GM18520 (cell line): ENCODE measurements at regions not wholly inside any gene's neighbourhood (a gene's known extent, or its start where the extent isn't known, plus 50 kb on each side); places are given as distances from the start of the nearest gene placed in this dataset.

Experiments used
- ATAC-seq: cut with Tn5 transposase; IDR thresholded peaks from one replicate; pipeline ENCODE4 v1.9.1; 2021; ENCODE audit not compliant: unreplicated experiment

GRCh38 chr3:153311541-153311940 lies 149.5 kb downstream of the RAP2B start:
- ATAC-seq, result no peak

GRCh38 chr3:153313302-153313965 lies 151.4 kb downstream of the RAP2B start:
- no peak for ATAC-seq

DNA sequence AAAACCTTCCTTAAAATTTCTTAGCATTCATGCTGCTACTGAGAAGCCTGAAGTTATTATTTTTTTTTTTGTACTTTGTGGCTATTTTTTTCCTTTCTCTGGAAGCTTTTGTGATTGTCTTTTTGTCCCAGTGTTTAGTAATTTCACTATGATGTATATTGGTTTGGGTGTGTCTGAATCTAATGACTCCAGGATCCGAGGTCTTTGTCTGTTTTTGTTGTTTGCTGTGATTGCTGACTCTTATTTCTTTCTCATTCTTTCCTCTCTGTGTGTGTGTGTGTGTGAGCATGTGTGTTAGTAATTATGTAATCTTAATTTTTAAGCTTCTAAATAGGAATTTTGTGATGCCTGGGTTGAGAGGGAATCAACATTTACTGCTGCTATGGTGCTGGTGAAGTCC lies 152.0 kb downstream of the RAP2B start:
- ATAC-seq, result no peak

- ATAC-seq, result no peak
Observed at GRCh38 chr3:153315781-153316180, 153.8 kb downstream of the RAP2B start.

DNA sequence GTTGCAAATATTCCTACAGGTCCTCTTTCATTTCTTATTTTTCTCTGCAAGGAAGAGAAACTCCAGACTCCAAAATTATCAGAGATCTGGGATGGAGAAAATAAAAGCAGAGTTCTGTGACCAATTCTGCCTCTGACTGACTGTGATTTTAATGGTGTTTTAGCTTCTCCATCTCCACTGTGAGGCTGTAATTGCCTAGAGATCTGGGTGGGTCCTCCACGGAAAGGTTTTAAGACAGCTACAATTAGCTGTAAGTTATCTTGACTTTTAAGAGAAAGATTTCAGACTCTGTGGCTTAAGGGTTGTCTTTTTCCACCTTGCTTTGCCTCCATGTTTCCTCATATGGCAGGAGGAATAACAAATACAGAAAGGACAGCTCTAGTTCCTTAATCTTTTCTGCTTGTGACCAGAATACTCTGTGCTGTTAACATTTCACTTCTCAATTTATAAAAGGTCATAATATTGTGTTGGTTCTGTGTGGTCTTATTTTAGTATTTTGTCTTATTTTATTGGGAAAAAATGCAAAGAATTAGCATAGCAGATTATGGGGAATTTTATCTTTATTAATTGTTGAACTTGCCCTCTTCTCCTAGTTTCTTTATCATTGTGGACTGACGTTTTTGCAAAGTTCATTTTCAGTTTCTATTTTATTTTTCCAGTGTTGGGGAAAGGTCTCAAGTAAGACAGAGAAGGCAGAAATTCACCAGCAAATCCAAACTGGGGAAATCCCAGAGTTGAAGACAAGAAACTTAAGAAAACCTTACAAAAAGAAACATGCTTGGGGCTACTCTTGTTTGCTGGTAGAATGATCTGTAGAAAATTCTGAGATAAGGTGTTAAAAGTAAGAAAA lies 157.9 kb downstream of the RAP2B start:
- ATAC-seq, result no peak

- no peak for ATAC-seq
Observed at GRCh38 chr3:153320585-153321128, 158.6 kb downstream of the RAP2B start.

DNA sequence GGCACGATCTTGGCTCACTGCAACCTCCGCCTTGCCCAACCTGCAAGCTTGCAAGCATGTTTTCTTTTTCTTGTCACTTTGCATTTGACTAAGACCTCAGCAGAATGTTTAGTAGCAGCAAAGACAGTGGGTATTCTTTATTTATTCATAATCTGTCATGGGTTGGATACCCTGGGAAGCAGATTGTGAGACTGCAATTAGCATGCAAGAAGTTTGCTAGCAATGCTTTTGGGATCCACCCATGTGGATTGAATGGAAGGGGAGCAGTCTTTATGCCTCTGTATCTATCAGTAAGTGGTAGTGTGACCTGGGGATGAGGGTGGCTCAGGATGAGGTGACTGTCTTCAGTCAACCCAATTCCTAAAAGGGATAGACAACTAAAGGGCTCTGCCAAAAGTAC lies 166.7 kb downstream of the RAP2B start:
- no peak for ATAC-seq

GRCh38 chr3:153330901-153331300 lies 168.9 kb downstream of the RAP2B start:
- no peak for ATAC-seq

GRCh38 chr3:153331676-153332075 lies 169.7 kb downstream of the RAP2B start:
- no peak for ATAC-seq

- ATAC-seq, result no peak
Observed at GRCh38 chr3:153334558-153334957, 172.5 kb downstream of the RAP2B start.

- no peak for ATAC-seq
Observed at GRCh38 chr3:153337369-153337768, 175.3 kb downstream of the RAP2B start.

- ATAC-seq, result no peak
Observed at GRCh38 chr3:153338487-153338886, 176.5 kb downstream of the RAP2B start.

GRCh38 chr3:153339065-153339464 lies 177.0 kb downstream of the RAP2B start:
- no peak for ATAC-seq

DNA sequence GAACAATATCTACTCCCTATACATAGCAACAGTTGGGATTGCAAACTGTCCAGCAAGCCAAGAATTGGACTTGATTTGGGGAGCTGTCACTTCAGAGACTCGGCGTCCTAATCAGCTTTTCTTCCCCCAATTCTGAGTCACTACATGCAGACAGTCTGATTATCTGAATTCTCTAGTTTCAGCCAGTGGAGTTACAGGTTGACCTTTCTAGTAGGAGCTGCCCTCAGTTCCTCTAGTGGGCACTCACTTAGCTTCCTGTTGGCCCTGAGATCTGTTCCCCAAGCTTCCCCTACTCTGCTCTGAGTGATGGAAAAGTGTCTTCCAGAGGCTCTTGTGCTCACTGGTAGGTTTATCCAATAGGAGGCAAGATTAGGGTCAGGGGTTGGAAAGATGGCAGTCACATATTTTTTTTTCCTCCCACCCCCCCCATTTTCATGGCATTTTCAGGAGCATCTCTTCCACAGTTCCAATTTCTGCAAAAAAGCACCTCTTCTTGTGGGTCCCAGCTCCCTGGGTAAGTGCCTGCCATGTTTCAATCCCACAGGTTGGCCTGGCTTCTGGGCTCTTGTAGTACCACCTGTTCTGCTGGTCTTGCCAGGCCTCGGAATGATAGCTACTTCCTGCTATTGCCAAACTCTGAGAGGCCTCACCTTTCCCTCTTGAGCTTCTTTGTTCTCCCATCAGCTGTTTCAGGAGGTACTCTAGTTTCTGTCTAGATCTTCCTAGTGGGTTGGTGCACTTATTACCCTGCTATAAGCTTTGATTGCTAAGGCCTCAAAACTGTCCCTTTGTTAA lies 182.2 kb downstream of the RAP2B start:
- no peak for ATAC-seq

GRCh38 chr3:153348457-153349107 lies 186.6 kb downstream of the RAP2B start:
- ATAC-seq, result no peak

DNA sequence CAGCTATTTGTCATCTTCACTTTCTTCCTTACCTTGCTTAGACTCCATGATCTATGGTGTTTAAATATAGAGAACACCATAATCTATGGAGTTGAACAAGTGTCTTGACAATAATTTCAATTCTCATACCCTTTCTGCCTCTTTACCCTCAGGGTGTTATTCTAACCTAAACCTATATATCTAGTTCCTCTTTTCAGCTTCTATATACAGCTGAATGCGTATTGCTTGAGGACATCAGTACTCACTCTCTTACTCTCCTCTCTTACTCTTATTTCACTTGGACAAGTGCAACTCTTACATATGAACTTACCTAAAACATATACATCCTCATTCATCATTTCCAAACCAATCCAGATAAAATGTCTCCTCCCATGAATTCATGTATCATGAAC lies 187.1 kb downstream of the RAP2B start:
- no peak for ATAC-seq

- ATAC-seq, result no peak
Observed at GRCh38 chr3:153350420-153350819, 188.4 kb downstream of the RAP2B start.

GRCh38 chr3:153354641-153355040 lies 192.6 kb downstream of the RAP2B start:
- no peak for ATAC-seq

DNA sequence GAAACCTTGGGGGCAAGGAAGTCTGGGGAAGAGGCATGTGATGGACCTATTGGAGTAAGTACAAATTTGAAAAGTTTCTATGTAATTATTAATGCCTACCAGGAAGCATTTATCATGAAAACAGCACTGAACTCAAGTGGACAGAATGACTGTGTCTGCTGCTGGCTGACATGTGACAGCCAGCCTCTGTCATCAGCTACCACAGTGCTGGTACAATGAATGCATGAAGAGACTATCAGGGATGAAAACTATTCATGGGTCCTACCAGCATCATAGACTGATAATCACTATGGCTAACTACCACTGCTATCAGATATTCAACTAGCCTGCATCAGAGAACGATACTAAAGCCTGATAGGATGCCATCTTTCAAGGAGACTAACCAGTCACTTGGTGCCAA lies 193.5 kb downstream of the RAP2B start:
- ATAC-seq, result no peak

DNA sequence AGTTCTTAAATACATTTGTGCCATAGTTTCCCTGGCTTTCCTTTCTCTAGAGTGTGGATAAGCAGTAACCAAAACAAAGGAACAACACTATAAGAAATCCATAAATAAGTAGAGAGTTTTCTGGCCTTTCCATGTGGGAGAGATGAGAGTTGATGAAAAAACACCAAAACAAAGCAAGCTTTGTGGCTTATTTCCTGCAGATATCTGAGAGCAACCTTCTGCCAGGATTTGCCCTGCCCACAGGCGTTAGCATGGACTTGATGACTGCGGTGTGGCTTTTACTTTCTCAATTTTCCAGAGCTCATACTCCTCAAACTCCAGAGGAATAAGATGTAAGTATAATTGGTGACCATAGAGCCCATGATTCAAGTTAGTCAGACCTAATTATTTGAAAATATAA lies 194.9 kb downstream of the RAP2B start:
- ATAC-seq, result no peak

- no peak for ATAC-seq
Observed at GRCh38 chr3:153357436-153357835, 195.4 kb downstream of the RAP2B start.
